ENCODE measurements at regions not wholly inside any gene's neighbourhood (a gene's known extent, or its start where the extent isn't known, plus 50 kb on each side); places are given as distances from the start of the nearest gene placed in this dataset.

- in situ Hi-C loops (cut with HindIII; ENCODE audit: low sequenced_read_pairs) = no loop called here
- no peak for DNase-seq (ENCODE audit: low read depth)
- H3K4me3 ChIP-seq (ENCODE audit: low read depth, low read length) = no peak overlapping the region
- TF ChIP-seq CTCF (IDR thresholded peaks at IDR 0.05; ENCODE audit: low read depth, low read length, missing control alignments) = no peak
These were observed 300.0 kb upstream of the HDAC4 start for GRCh38 chr2:239700686-239701345.

- DNase-seq (ENCODE audit: low read depth) = no peak
- TF ChIP-seq CTCF (IDR thresholded peaks at IDR 0.05; ENCODE audit: low read depth, low read length, missing control alignments) = no peak
These were observed 296.8 kb upstream of the HDAC4 start for GRCh38 chr2:239697399-239698164.

GRCh38 chr2:239696559-239697207 lies 295.9 kb upstream of the HDAC4 start:
- in situ Hi-C loops (cut with HindIII; ENCODE audit: low sequenced_read_pairs) = no loop called here
- no peak for TF ChIP-seq CTCF (IDR thresholded peaks at IDR 0.05; ENCODE audit: low read depth, low read length, missing control alignments)
- no peak for DNase-seq (ENCODE audit: low read depth)
- H3K4me3 ChIP-seq (ENCODE audit: low read depth, low read length) = no peak overlapping the region

More at GRCh38 chr2:239697399-239698164, 296.8 kb upstream of the HDAC4 start:
- H3K4me3 ChIP-seq (ENCODE audit: low read depth, low read length) = no peak overlapping the region
- in situ Hi-C loops (cut with HindIII; ENCODE audit: low sequenced_read_pairs) = no loop called here

- no peak for DNase-seq (ENCODE audit: low read depth)
- H3K4me3 ChIP-seq (ENCODE audit: low read depth, low read length) = no peak overlapping the region
- in situ Hi-C loops (cut with HindIII; ENCODE audit: low sequenced_read_pairs) = no loop called here
- TF ChIP-seq CTCF (IDR thresholded peaks at IDR 0.05; ENCODE audit: low read depth, low read length, missing control alignments) = no peak
These were observed 295.0 kb upstream of the HDAC4 start for GRCh38 chr2:239695728-239696240.

GRCh38 chr2:239695106-239695727 lies 294.4 kb upstream of the HDAC4 start:
- in situ Hi-C loops (cut with HindIII; ENCODE audit: low sequenced_read_pairs) = no loop called here
- no peak for DNase-seq (ENCODE audit: low read depth)
- no peak overlapping the region for H3K4me3 ChIP-seq (ENCODE audit: low read depth, low read length)
- TF ChIP-seq CTCF (IDR thresholded peaks at IDR 0.05; ENCODE audit: low read depth, low read length, missing control alignments) = no peak

GRCh38 chr2:239694487-239694886 lies 293.7 kb upstream of the HDAC4 start:
- no peak for DNase-seq (ENCODE audit: low read depth)
- no peak overlapping the region for H3K4me3 ChIP-seq (ENCODE audit: low read depth, low read length)
- in situ Hi-C loops (cut with HindIII; ENCODE audit: low sequenced_read_pairs) = no loop called here
- TF ChIP-seq CTCF (IDR thresholded peaks at IDR 0.05; ENCODE audit: low read depth, low read length, missing control alignments) = no peak
